HAP-1 (cell line): ENCODE measurements at regions not wholly inside any gene's neighbourhood (a gene's known extent, or its start where the extent isn't known, plus 50 kb on each side); places are given as distances from the start of the nearest gene placed in this dataset.

Experiments used
- DNase-seq, 2 experiments: peaks; one replicate each; pipeline ENCODE4 v3.0.0-alpha.2; 2016 to 2020; ENCODE audit warnings: low spot score in 2 of 2
- H3K27me3 ChIP-seq: fragments of 250-450 bp; sonication (Bioruptor Pico); 2 replicates; pipeline ENCODE4 v1.5.1; 2020; ENCODE audit warnings: low read depth, mild to moderate bottlenecking, moderate library complexity
- H3K36me3 ChIP-seq: fragments of 250-450 bp; sonication (Bioruptor Pico); replicated peaks from 2 replicates; pipeline ENCODE4 v1.5.1; 2020; ENCODE audit warnings: mild to moderate bottlenecking
- H3K4me1 ChIP-seq: fragments of 250-450 bp; sonication (Bioruptor Pico); 2 replicates; pipeline ENCODE4 v1.5.1; 2020; ENCODE audit warnings: mild to moderate bottlenecking
- H3K4me3 ChIP-seq: fragments of 250-450 bp; sonication (Bioruptor Pico); 2 replicates; pipeline ENCODE4 v1.5.1; 2020; ENCODE audit warnings: mild to moderate bottlenecking, moderate library complexity
- H3K9me3 ChIP-seq: fragments of 250-450 bp; sonication (Bioruptor Pico); 2 replicates; pipeline ENCODE4 v1.5.1; 2020; ENCODE audit warnings: mild to moderate bottlenecking, moderate library complexity
- in situ Hi-C: fragments of 300-500 bp; cut with MboI; formaldehyde crosslinking; loops from 3 replicates; pipeline ENCODE4 v1.14.3; 2020; ENCODE audit warnings: low sequenced_read_pairs, inconsistent platforms, mixed read lengths

- Histone ChIP-seq H3K9me3 (no peaks in the 10 kb centered on the region), H3K4me1 (no peaks in the 10 kb centered on the region), H3K4me3 (no peak overlapping the region), H3K27me3 (no peaks in the 10 kb centered on the region), H3K36me3 (no peaks in the 10 kb centered on the region)
- in situ Hi-C loops = no loop called here
- no peak for DNase-seq
Observed at GRCh38 chr13:84025824-84026223, 143.6 kb upstream of the SLITRK1 start.

DNA sequence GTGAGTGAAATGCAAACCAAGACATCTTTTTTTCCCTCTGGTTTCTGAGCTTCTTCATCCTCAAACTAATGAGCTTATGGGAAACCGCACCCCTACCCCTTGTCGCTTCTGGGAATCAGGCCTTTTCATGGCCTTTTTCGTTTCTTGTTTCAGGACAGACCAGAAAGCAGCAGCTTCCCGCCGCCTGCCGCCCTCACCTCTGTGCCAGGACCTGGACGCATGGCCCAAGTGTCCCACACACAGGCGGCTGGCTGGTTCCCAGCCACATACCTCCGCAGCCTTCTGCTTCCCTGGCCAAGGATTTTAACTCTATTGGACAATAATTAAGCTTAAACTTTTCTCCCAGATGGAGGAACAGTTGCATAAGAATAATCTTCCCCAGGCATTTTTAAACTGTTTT is 114.1 kb upstream of the SLITRK1 start:
- 0 out of 2 replicates have a peak, but pooled peaks cover 1% of the 10 kb centered on the region for H3K9me3 ChIP-seq
- H3K4me1 ChIP-seq = no peaks in the 10 kb centered on the region
- no peaks in the 10 kb centered on the region for H3K27me3 ChIP-seq
- no peak for DNase-seq
- in situ Hi-C loops = no loop called here
- H3K4me3 ChIP-seq = no peak overlapping the region
- H3K36me3 ChIP-seq = no peaks in the 10 kb centered on the region

DNA sequence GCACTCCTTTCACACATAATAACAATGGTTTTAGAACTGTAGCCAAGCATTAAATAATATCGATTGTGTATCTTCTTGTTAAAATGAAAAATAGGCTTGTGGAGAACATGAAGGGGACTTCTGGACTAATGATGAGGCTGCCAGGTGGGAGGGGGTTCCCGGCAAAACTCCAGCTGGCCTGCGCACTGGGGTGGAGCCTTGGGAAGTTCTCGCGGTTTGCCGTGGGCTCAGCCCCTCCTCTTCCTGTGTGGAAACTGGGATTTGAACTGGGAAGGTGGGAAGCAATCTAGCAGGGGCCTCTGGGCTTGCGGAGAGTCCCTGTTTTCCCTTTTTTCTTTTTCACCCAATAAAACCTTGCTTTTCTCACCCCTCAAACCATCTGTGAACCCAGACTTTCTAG is 113.7 kb upstream of the SLITRK1 start:
- DNase-seq = no peak
- Histone ChIP-seq H3K27me3 (no peaks in the 10 kb centered on the region), H3K36me3 (no peaks in the 10 kb centered on the region), H3K4me3 (no peak overlapping the region), H3K4me1 (no peaks in the 10 kb centered on the region), H3K9me3 (no peaks in the 10 kb centered on the region)
- in situ Hi-C loops = no loop called here

GRCh38 chr13:83992566-83993358 is 110.5 kb upstream of the SLITRK1 start:
- Histone ChIP-seq H3K4me1 (peaks cover 17% of the 10 kb centered on the region), H3K36me3 (no peaks in the 10 kb centered on the region), H3K27me3 (no peaks in the 10 kb centered on the region), H3K4me3 (no peak overlapping the region), H3K9me3 (no peaks in the 10 kb centered on the region)
- no peak for DNase-seq
- in situ Hi-C loops = no loop called here

- Histone ChIP-seq H3K27me3 (no peaks in the 10 kb centered on the region), H3K36me3 (no peaks in the 10 kb centered on the region), H3K4me3 (no peak overlapping the region), H3K9me3 (no peaks in the 10 kb centered on the region), H3K4me1 (peaks cover 17% of the 10 kb centered on the region)
- DNase-seq = no peak
- in situ Hi-C loops = no loop called here
Observed at GRCh38 chr13:83987394-83987793, 105.1 kb upstream of the SLITRK1 start.

GRCh38 chr13:83984793-83985192 is 102.5 kb upstream of the SLITRK1 start:
- no peak overlapping the region for H3K4me3 ChIP-seq
- in situ Hi-C loops = no loop called here
- no peaks in the 10 kb centered on the region for H3K9me3 ChIP-seq
- no peaks in the 10 kb centered on the region for H3K27me3 ChIP-seq
- H3K4me1 ChIP-seq = peaks cover 17% of the 10 kb centered on the region
- DNase-seq = no peak
- H3K36me3 ChIP-seq = no peaks in the 10 kb centered on the region

- DNase-seq = no peak
Observed at GRCh38 chr13:83980331-83980730, 98.1 kb upstream of the SLITRK1 start.

DNA sequence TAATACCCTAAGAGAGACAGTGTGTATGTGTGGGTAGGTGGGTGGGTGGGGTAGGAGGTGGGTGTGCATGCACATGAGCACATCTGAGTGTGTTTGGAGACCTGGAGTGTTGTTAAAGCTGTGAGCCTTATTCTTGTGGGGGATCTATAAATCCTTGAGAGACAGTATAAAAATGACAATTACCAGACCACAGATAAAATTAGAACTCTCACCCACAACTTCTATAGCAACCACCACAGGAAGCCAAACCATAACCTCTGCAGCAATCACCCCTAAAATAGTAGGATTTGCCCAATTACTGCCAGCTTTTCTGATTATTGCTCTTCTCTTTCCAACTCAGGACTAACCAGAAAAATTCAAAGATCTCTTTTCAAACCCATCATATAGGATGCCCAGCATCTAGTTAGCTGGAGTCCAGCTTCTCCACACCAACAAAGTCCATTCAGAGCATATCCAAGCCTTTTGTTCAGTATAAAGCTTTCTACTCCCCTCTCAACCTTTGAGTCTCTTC is 93.4 kb upstream of the SLITRK1 start:
- Histone ChIP-seq H3K27me3 (no peaks in the 10 kb centered on the region), H3K9me3 (no peaks in the 10 kb centered on the region), H3K36me3 (no peaks in the 10 kb centered on the region), H3K4me3 (no peak overlapping the region), H3K4me1 (peaks cover 15% of the 10 kb centered on the region)
- peak in 1 of 2 experiments; percentile 34 for DNase-seq
- in situ Hi-C loops = no loop called here

More at GRCh38 chr13:83980331-83980730, 98.1 kb upstream of the SLITRK1 start:
- in situ Hi-C loops = no loop called here
- no peaks in the 10 kb centered on the region for H3K9me3 ChIP-seq
- no peak overlapping the region for H3K4me3 ChIP-seq
- no peaks in the 10 kb centered on the region for H3K36me3 ChIP-seq
- H3K27me3 ChIP-seq = no peaks in the 10 kb centered on the region
- peaks cover 1% of the 10 kb centered on the region; the same call in 1 of the 2 replicates for H3K4me1 ChIP-seq

- no peak overlapping the region for H3K4me3 ChIP-seq
- in situ Hi-C loops = no loop called here
- no peaks in the 10 kb centered on the region for H3K9me3 ChIP-seq
- no peak for DNase-seq
- no peaks in the 10 kb centered on the region for H3K36me3 ChIP-seq
- no peaks in the 10 kb centered on the region for H3K27me3 ChIP-seq
- H3K4me1 ChIP-seq = no peaks in the 10 kb centered on the region
Observed at GRCh38 chr13:83958531-83958930, 76.3 kb upstream of the SLITRK1 start.

- Histone ChIP-seq H3K4me1 (peaks cover 5% of the 10 kb centered on the region), H3K9me3 (no peaks in the 10 kb centered on the region), H3K27me3 (no peaks in the 10 kb centered on the region), H3K36me3 (no peaks in the 10 kb centered on the region), H3K4me3 (no peak overlapping the region)
- in situ Hi-C loops = no loop called here
- no peak for DNase-seq
Observed at GRCh38 chr13:83955011-83955410, 72.7 kb upstream of the SLITRK1 start.

DNA sequence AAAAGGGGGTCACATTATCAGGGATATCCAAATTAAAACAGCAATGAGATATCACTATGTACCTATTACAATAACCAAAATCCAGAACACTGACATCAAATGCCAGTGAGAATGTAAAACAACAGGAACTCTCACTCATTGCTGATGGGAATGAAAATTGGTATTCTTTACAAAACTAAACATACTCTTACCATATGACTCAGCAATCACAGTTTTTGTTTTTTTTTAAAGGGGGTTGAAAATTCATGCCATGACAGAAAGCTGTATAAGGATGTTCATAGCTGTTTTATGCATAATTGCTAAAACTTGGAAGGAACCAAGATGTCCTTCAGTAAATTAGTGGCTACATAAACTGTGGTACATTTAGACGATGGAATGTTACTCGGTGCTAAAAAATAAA is 71.6 kb upstream of the SLITRK1 start:
- H3K9me3 ChIP-seq = no peaks in the 10 kb centered on the region
- in situ Hi-C loops = no loop called here
- no peak overlapping the region for H3K4me3 ChIP-seq

DNA sequence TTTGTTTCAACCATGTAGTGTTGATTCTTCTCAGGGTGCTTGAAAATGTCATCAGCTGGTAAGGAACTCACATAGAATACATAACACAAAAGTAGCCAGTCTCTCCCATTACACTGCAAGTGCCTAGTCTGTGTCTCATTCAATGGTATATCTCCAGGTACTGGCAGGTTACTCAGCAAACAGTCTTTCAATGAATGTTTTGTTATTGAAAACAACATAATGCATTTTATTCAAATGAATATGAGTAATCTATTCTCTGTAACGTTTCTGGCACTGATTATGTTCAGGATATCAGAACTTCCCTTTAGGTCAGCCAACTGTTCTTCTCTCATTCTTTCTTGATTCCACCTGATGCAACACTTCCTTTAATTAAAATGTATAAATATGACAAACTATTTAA is 68.0 kb upstream of the SLITRK1 start:
- Histone ChIP-seq H3K27me3 (no peaks in the 10 kb centered on the region), H3K4me3 (no peak overlapping the region), H3K4me1 (peaks cover 8% of the 10 kb centered on the region), H3K36me3 (no peaks in the 10 kb centered on the region), H3K9me3 (no peaks in the 10 kb centered on the region)
- in situ Hi-C loops = no loop called here
- peak in 1 of 2 experiments; percentile 17 for DNase-seq

More for the DNA sequence above, 71.6 kb upstream of the SLITRK1 start:
- H3K36me3 ChIP-seq = no peaks in the 10 kb centered on the region
- H3K4me1 ChIP-seq = peaks cover 8% of the 10 kb centered on the region
- no peaks in the 10 kb centered on the region for H3K27me3 ChIP-seq
- DNase-seq = no peak

DNA sequence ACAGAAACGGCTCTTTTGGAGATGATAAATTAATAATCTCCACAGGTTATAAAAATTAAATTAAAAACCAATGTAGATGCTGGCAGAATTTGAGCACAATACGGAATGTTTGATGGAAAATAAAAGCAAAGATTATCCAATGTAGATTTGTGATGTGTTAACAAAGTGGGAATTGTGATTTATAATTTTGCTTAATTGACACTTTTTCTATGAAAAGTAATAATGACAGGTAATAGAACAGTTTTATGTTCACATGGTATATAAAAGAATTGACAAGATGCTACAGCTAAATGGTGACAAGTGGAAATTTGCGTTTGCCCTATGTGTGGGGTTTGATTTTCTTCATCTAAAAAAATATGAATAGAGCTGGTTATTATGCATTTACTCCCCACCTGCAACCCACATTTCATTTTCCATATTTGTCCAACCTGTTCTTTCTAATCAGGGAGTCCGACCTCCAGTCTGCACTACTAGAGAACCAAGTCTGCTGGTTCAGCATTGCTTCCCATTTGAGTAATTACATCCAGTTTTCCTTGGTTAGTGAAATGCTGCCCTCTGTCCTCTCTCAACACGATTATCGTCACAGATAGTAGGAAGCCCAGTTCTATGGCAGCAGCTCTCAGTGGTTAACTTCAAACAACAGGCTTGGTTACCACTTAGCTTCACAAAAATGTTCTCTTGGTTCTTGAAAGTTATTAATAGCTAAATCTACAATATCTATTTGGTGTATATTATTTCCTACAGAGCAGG is 61.4 kb upstream of the SLITRK1 start:
- in situ Hi-C loops = no loop called here
- Histone ChIP-seq H3K4me1 (peaks cover 17% of the 10 kb centered on the region), H3K36me3 (no peaks in the 10 kb centered on the region), H3K4me3 (no peak overlapping the region), H3K27me3 (no peaks in the 10 kb centered on the region), H3K9me3 (no peaks in the 10 kb centered on the region; the same call in 1 of the 2 replicates)
- DNase-seq = no peak
